Activated B cell treated with CpG ODN at 0.5 μM for 24 hours (primary cell): ENCODE measurements at regions not wholly inside any gene's neighbourhood (a gene's known extent, or its start where the extent isn't known, plus 50 kb on each side); places are given as distances from the start of the nearest gene placed in this dataset.

Experiments used
- ATAC-seq: fragments of 200-7000 bp; cut with Tn5 transposase; one replicate; pipeline ENCODE4 v1.10.0; 2021; ENCODE audit warnings: low read depth, mild to moderate bottlenecking, moderate library complexity
- CTCF ChIA-PET: fragments of 350-600 bp; sonication (Branson Sonifier 250); formaldehyde crosslinking; loops from one replicate; lab custom pipeline; 2021; ENCODE audit warnings: antibody characterized with exemption; lab: Charles Lee
- POLR2A ChIA-PET: fragments of 350-600 bp; sonication (Branson Sonifier 250); formaldehyde crosslinking; loops from one replicate; lab custom pipeline; 2021; ENCODE audit warnings: antibody characterized with exemption; lab: Charles Lee
- DNase-seq: peaks from one replicate; pipeline ENCODE4 v3.0.0; 2022
- H3K27ac Mint-ChIP-seq: one replicate; pipeline ENCODE4 v1.8.0; 2020; ENCODE audit warnings: mixed read lengths
- H3K27me3 Mint-ChIP-seq: one replicate; pipeline ENCODE4 v1.8.0; 2021; ENCODE audit warnings: mixed read lengths
- H3K36me3 Mint-ChIP-seq: one replicate; pipeline ENCODE4 v1.8.0; 2021; ENCODE audit warnings: low read depth, mixed read lengths
- H3K4me1 Mint-ChIP-seq: one replicate; pipeline ENCODE4 v1.8.0; 2021; ENCODE audit warnings: mixed read lengths
- H3K4me3 Mint-ChIP-seq: one replicate; pipeline ENCODE4 v1.8.0; 2020; ENCODE audit warnings: mild to moderate bottlenecking, mixed read lengths
- H3K9me3 Mint-ChIP-seq: one replicate; pipeline ENCODE4 v1.8.0; 2020; ENCODE audit warnings: mixed read lengths
- CTCF ChIP-seq: fragments of 200-600 bp; IDR thresholded peaks from one replicate; pipeline ENCODE4 v1.8.0; 2022; ENCODE audit warnings: antibody characterized with exemption, mild to moderate bottlenecking
- intact Hi-C: fragments of 100-400 bp; cut with micrococcal nuclease; formaldehyde crosslinking; loops from one replicate; pipeline ENCODE4 v1.15.1; 2024

- H3K27me3 Mint-ChIP-seq = peaks cover 7% of the 10 kb centered on the region
These were observed 55.9 kb upstream of the BARX2 start for GRCh38 chr11:129319751-129320150.

GRCh38 chr11:129319201-129319600 lies 56.4 kb upstream of the BARX2 start:
- Mint-ChIP-seq H3K4me3 (no peak overlapping the region), H3K4me1 (no peaks in the 10 kb centered on the region), H3K27me3 (peaks cover 6% of the 10 kb centered on the region), H3K36me3 (no peaks in the 10 kb centered on the region), H3K9me3 (no peaks in the 10 kb centered on the region), H3K27ac (no peak overlapping the region)
- CTCF ChIA-PET = interaction anchor here (1.2 kb wide), 1 partner anchor 201 kb away, joined by 3 read pairs; no protein-coding TSS in a partner anchor
- TF ChIP-seq CTCF = no peak
- DNase-seq (no peak), ATAC-seq (no peak)
- intact Hi-C loops = no loop called here
- POLR2A ChIA-PET = no interaction called here

More at GRCh38 chr11:129319751-129320150, 55.9 kb upstream of the BARX2 start:
- ATAC-seq (no peak), DNase-seq (no peak)
- Mint-ChIP-seq H3K4me3 (no peak overlapping the region), H3K27ac (no peak overlapping the region), H3K9me3 (no peaks in the 10 kb centered on the region), H3K4me1 (no peaks in the 10 kb centered on the region), H3K36me3 (no peaks in the 10 kb centered on the region)
- no peak for TF ChIP-seq CTCF
- intact Hi-C loops = no loop called here
- ChIA-PET CTCF (interaction anchor here (0.7 kb wide), 1 partner anchor 12 kb away, joined by 3 read pairs; no protein-coding TSS in a partner anchor), POLR2A (no interaction called here)

GRCh38 chr11:129317571-129317970 lies 58.1 kb upstream of the BARX2 start:
- intact Hi-C loops = no loop called here
- no peaks in the 10 kb centered on the region for H3K36me3 Mint-ChIP-seq
- ChIA-PET CTCF (no interaction called here), POLR2A (no interaction called here)
- no peak for ATAC-seq
- H3K27me3 Mint-ChIP-seq = no peaks in the 10 kb centered on the region
- H3K4me3 Mint-ChIP-seq = no peak overlapping the region
- no peak for TF ChIP-seq CTCF
- no peaks in the 10 kb centered on the region for H3K4me1 Mint-ChIP-seq
- no peaks in the 10 kb centered on the region for H3K9me3 Mint-ChIP-seq
- no peak for DNase-seq
- H3K27ac Mint-ChIP-seq = no peak overlapping the region

- intact Hi-C loops = no loop called here
- ATAC-seq (no peak), DNase-seq (no peak)
- no peak for TF ChIP-seq CTCF
- Mint-ChIP-seq H3K27ac (no peak overlapping the region), H3K27me3 (no peaks in the 10 kb centered on the region), H3K36me3 (no peaks in the 10 kb centered on the region), H3K9me3 (no peaks in the 10 kb centered on the region), H3K4me1 (no peaks in the 10 kb centered on the region), H3K4me3 (no peak overlapping the region)
- ChIA-PET CTCF (no interaction called here), POLR2A (no interaction called here)
These were observed 58.9 kb upstream of the BARX2 start for GRCh38 chr11:129316781-129317180.

- no peaks in the 10 kb centered on the region for H3K4me1 Mint-ChIP-seq
- no peak overlapping the region for H3K27ac Mint-ChIP-seq
- ChIA-PET POLR2A (no interaction called here), CTCF (no interaction called here)
- intact Hi-C loops = no loop called here
- H3K27me3 Mint-ChIP-seq = no peaks in the 10 kb centered on the region
- no peak for TF ChIP-seq CTCF
- H3K36me3 Mint-ChIP-seq = no peaks in the 10 kb centered on the region
- H3K4me3 Mint-ChIP-seq = no peak overlapping the region
- no peaks in the 10 kb centered on the region for H3K9me3 Mint-ChIP-seq
- ATAC-seq (no peak), DNase-seq (no peak)
These were observed 59.7 kb upstream of the BARX2 start for GRCh38 chr11:129315781-129316579.
